VCaP (cell line): ENCODE measurements at regions not wholly inside any gene's neighbourhood (a gene's known extent, or its start where the extent isn't known, plus 50 kb on each side); places are given as distances from the start of the nearest gene placed in this dataset.

Source experiments
- H3K27ac ChIP-seq: fragments of 450-650 bp; 2 replicates; pipeline ENCODE4 v1.5.1; 2017
- CTCF ChIP-seq: fragments of 450-650 bp; conservative IDR thresholded peaks from 2 replicates; pipeline ENCODE4 v1.5.1; 2017; ENCODE audit warnings: mild to moderate bottlenecking, moderate library complexity

- H3K27ac ChIP-seq, result no peak overlapping the region
- TF ChIP-seq CTCF, result no peak
These were observed 527.2 kb downstream of the GATA3 start for GRCh38 chr10:8581521-8582225.

GRCh38 chr10:8583096-8583495 lies 528.6 kb downstream of the GATA3 start:
- no peak for TF ChIP-seq CTCF
- H3K27ac ChIP-seq, result no peak overlapping the region

- no peak for TF ChIP-seq CTCF
- no peak overlapping the region for H3K27ac ChIP-seq
These were observed 530.2 kb downstream of the GATA3 start for GRCh38 chr10:8584666-8585065.

GRCh38 chr10:8586504-8586903 lies 532.0 kb downstream of the GATA3 start:
- H3K27ac ChIP-seq, result no peak overlapping the region
- TF ChIP-seq CTCF, result no peak

GRCh38 chr10:8588135-8588534 lies 533.6 kb downstream of the GATA3 start:
- TF ChIP-seq CTCF, result no peak
- no peak overlapping the region for H3K27ac ChIP-seq

GRCh38 chr10:8590518-8590917 lies 536.0 kb downstream of the GATA3 start:
- TF ChIP-seq CTCF, result no peak
- H3K27ac ChIP-seq, result no peak overlapping the region

GRCh38 chr10:8591640-8592039 lies 537.2 kb downstream of the GATA3 start:
- H3K27ac ChIP-seq, result no peak overlapping the region
- no peak for TF ChIP-seq CTCF
